ENCODE measurements at regions not wholly inside any gene's neighbourhood (a gene's known extent, or its start where the extent isn't known, plus 50 kb on each side); places are given as distances from the start of the nearest gene placed in this dataset.

GRCh38 chr2:52659546-52659945 lies 1108.1 kb upstream of the CHAC2 start:
- Histone ChIP-seq H3K4me1 (ENCODE audit: insufficient read depth) (no peaks in the 10 kb centered on the region), H3K79me2 (replicated peaks; ENCODE audit: insufficient read depth) (no peaks in the 10 kb centered on the region), H3K36me3 (ENCODE audit: insufficient read depth) (no peaks in the 10 kb centered on the region), H2AFZ (no peak overlapping the region), H3K4me3 (no peak overlapping the region), H3K27ac (ENCODE audit: low read depth) (no peak overlapping the region), H3F3A (replicated peaks; ENCODE audit: low read depth) (no peaks in the 10 kb centered on the region), H3K9me2 (ENCODE audit: insufficient read depth) (peaks cover 11% of the 10 kb centered on the region; the same call in 1 of the 2 replicates), H3K4me2 (no peak overlapping the region), H3K27me3 (ENCODE audit: insufficient read depth) (no peaks in the 10 kb centered on the region), H4K20me1 (replicated peaks; ENCODE audit: insufficient read depth) (no peaks in the 10 kb centered on the region)
- TF ChIP-seq EZH2phosphoT487 (IDR thresholded peaks at IDR 0.05; ENCODE audit: unreplicated experiment) (no peak), ZNF114 (CRISPR knock-in tag; IDR thresholded peaks at IDR 0.05) (no peak), JUNB (IDR thresholded peaks at IDR 0.05; ENCODE audit: unreplicated experiment) (no peak)
- H3K36me3 Mint-ChIP-seq (ENCODE audit: low read depth) = no peaks in the 10 kb centered on the region
- no peaks in the 10 kb centered on the region for H3K9me3 Mint-ChIP-seq
- no peak overlapping the region for H3K4me3 Mint-ChIP-seq
- no peak for ATAC-seq
- H3K4me1 Mint-ChIP-seq = no peaks in the 10 kb centered on the region
- no peak for DNase-seq (ENCODE audit: low spot score)
- no peaks in the 10 kb centered on the region for H3K27me3 Mint-ChIP-seq (ENCODE audit: insufficient read depth, low read depth, poor library complexity)
- no peak overlapping the region for H3K27ac Mint-ChIP-seq

- H3K36me3 Mint-ChIP-seq (ENCODE audit: low read depth) = no peaks in the 10 kb centered on the region
- H3K27me3 Mint-ChIP-seq (ENCODE audit: insufficient read depth, low read depth, poor library complexity) = no peaks in the 10 kb centered on the region
- Histone ChIP-seq H3K4me3 (no peak overlapping the region), H2AFZ (no peak overlapping the region), H3K9me2 (ENCODE audit: insufficient read depth) (peaks cover 15% of the 10 kb centered on the region; the same call in 1 of the 2 replicates), H3K27me3 (ENCODE audit: insufficient read depth) (no peaks in the 10 kb centered on the region), H3K4me1 (ENCODE audit: insufficient read depth) (no peaks in the 10 kb centered on the region), H3K4me2 (no peak overlapping the region), H3K36me3 (ENCODE audit: insufficient read depth) (no peaks in the 10 kb centered on the region), H3K27ac (ENCODE audit: low read depth) (no peak overlapping the region), H4K20me1 (replicated peaks; ENCODE audit: insufficient read depth) (no peaks in the 10 kb centered on the region), H3F3A (replicated peaks; ENCODE audit: low read depth) (no peaks in the 10 kb centered on the region), H3K79me2 (replicated peaks; ENCODE audit: insufficient read depth) (no peaks in the 10 kb centered on the region)
- ATAC-seq (no peak), DNase-seq (ENCODE audit: low spot score) (no peak)
- H3K4me3 Mint-ChIP-seq = no peak overlapping the region
- H3K27ac Mint-ChIP-seq = no peak overlapping the region
- H3K4me1 Mint-ChIP-seq = no peaks in the 10 kb centered on the region
- no peaks in the 10 kb centered on the region for H3K9me3 Mint-ChIP-seq
- TF ChIP-seq EZH2phosphoT487 (IDR thresholded peaks at IDR 0.05; ENCODE audit: unreplicated experiment) = no peak
- TF ChIP-seq STAT1 (IDR thresholded peaks at IDR 0.05; ENCODE audit: unreplicated experiment) = no peak
- TF ChIP-seq ZNF462 (CRISPR knock-in tag; IDR thresholded peaks at IDR 0.05) = no peak
- TF ChIP-seq REST (IDR thresholded peaks at IDR 0.05; ENCODE audit: unreplicated experiment) = no peak
- no peak for TF ChIP-seq EZH2 (IDR thresholded peaks at IDR 0.05; ENCODE audit: low read depth, unreplicated experiment)
- no peak for TF ChIP-seq ZNF331 (CRISPR knock-in tag; IDR thresholded peaks at IDR 0.05; ENCODE audit: low read depth)
- TF ChIP-seq ETS1 (IDR thresholded peaks at IDR 0.05) = no peak
- TF ChIP-seq ZNF114 (CRISPR knock-in tag; IDR thresholded peaks at IDR 0.05) = no peak
- TF ChIP-seq JUNB (IDR thresholded peaks at IDR 0.05; ENCODE audit: unreplicated experiment) = no peak
These were observed 1109.0 kb upstream of the CHAC2 start for GRCh38 chr2:52658598-52658997.

Data from GM23338 (cell line).